ENCODE measurements at regions not wholly inside any gene's neighbourhood (a gene's known extent, or its start where the extent isn't known, plus 50 kb on each side); places are given as distances from the start of the nearest gene placed in this dataset.

DNA sequence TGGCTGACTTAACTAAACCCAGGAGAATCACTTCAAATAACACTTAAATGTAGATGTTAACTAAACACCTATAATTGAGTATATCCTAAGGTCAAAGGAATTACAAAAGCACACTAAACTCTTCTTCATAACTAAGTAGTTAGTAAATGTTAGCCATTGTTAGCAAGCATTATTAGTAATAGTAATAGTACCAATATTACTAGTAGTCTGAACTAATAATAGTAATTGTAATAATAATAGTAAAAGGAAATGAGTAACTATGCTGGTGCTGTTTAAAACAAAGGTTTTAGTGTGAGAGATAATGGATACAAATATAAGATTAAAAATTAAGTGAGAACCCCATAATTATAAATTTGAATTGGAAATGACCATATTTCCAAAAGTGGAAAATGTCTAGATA lies 641.9 kb upstream of the RORB start:
- Mint-ChIP-seq H3K27me3 (ENCODE audit: low read depth) (no peaks in the 10 kb centered on the region), H3K4me3 (no peak overlapping the region), H3K36me3 (ENCODE audit: low read depth) (no peaks in the 10 kb centered on the region), H3K27ac (no peak overlapping the region), H3K9me3 (no peaks in the 10 kb centered on the region), H3K4me1 (ENCODE audit: low read depth) (no peaks in the 10 kb centered on the region)

DNA sequence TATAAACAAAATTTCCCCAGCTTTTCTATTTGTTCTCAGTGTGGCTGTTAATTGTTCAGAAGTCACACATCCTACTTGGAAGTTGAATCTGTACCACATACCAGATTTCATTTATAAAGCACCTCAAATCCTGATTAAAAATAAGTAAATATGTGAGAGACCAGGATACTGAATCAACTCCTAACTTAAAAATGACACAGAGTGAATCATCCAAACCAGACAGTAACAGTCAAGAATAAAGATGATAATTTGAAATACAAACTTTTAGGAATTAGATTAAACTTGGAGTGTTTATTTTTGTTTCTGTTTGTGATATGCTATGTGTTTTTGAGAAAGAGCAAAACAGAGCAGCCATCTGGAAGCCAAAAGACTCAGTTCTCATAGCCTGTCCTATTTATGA lies 633.2 kb upstream of the RORB start:
- no peak overlapping the region for H3K27ac Mint-ChIP-seq
- no peaks in the 10 kb centered on the region for H3K4me1 Mint-ChIP-seq (ENCODE audit: low read depth)
- no peaks in the 10 kb centered on the region for H3K27me3 Mint-ChIP-seq (ENCODE audit: low read depth)
- H3K9me3 Mint-ChIP-seq, result no peaks in the 10 kb centered on the region
- no peak overlapping the region for H3K4me3 Mint-ChIP-seq
- H3K36me3 Mint-ChIP-seq (ENCODE audit: low read depth), result no peaks in the 10 kb centered on the region

DNA sequence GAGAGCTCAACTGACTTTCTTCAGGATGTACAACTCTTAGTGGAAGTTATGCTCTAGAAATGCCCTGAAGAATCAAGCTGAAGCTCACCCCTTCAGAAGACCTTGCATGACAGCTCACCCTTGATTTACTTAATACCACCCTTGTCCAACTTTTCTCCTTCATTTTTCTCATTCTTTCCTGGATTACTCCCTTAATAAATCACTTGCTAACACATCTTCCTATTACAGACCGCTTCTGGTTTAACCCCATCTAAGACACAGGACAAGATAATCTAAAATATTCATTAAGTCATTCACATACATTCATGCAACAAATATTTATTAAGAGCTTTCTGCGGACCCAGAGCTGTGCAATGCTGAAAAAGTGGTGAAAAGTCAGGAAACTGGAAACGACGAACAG lies 630.7 kb upstream of the RORB start:
- Mint-ChIP-seq H3K27ac (no peak overlapping the region), H3K9me3 (no peaks in the 10 kb centered on the region), H3K36me3 (ENCODE audit: low read depth) (no peaks in the 10 kb centered on the region), H3K4me1 (ENCODE audit: low read depth) (no peaks in the 10 kb centered on the region), H3K27me3 (ENCODE audit: low read depth) (no peaks in the 10 kb centered on the region), H3K4me3 (no peak overlapping the region)

DNA sequence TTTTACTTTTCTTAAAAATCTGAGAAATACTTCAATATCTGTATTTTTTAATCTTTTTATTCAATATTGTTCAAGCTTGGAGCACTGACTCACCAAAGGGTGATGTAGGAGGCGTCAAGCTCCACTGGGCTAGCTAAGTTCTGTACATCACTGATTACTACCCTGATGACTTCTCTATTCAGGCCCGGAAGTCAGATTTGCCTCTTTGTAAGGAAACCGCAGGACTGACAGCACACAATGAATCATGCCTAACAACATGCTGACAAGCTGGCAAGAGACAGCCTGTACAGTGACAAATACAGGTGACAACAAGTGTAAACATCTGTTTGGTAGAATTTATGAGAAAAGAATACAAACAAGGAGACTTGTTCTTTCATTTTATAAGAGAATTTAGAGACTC lies 627.9 kb upstream of the RORB start:
- Mint-ChIP-seq H3K27me3 (ENCODE audit: low read depth) (no peaks in the 10 kb centered on the region), H3K9me3 (no peaks in the 10 kb centered on the region), H3K4me3 (no peak overlapping the region), H3K36me3 (ENCODE audit: low read depth) (no peaks in the 10 kb centered on the region), H3K27ac (no peak overlapping the region), H3K4me1 (ENCODE audit: low read depth) (no peaks in the 10 kb centered on the region)

DNA sequence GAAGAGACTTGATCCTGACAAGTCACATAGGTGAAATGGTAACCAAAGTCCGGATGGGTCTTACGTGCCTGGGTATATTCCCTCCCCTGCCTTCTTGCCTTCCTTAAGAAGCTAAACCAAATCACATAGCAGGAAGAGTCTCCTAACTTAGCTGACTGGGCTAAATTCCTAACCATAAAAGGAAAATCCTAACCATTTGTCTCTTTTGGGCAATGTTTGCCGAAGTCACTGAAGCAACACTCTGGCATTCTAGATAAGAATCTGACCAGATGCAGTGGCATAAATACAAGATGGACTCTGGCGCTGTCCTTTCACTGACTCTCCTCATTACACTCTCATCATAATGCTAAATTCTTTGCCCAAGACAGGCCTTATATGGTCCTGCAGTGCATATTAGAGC lies 625.5 kb upstream of the RORB start:
- Mint-ChIP-seq H3K27me3 (ENCODE audit: low read depth) (no peaks in the 10 kb centered on the region), H3K27ac (no peak overlapping the region), H3K9me3 (no peaks in the 10 kb centered on the region), H3K36me3 (ENCODE audit: low read depth) (no peaks in the 10 kb centered on the region), H3K4me1 (ENCODE audit: low read depth) (no peaks in the 10 kb centered on the region), H3K4me3 (no peak overlapping the region)

DNA sequence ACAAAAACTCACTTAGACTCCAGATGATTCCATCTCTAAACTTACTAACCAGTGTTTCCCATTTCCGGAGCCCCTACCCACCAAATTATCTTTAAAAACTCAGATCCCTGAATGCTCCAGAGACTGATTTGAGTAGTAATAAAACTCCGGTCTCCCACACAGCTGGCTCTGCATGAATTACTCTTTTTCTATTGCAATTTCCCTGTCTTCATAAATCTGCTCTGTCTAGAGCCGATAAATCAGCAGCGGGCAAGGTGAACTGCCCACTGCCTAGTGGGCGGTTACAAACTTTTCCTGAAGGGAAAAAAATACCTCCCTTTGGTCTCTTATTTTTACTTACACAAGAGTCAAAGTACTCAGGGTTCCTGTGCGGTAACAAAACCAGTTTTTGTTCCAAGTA lies 624.4 kb upstream of the RORB start:
- no peaks in the 10 kb centered on the region for H3K4me1 Mint-ChIP-seq (ENCODE audit: low read depth)
- no peaks in the 10 kb centered on the region for H3K9me3 Mint-ChIP-seq
- no peaks in the 10 kb centered on the region for H3K36me3 Mint-ChIP-seq (ENCODE audit: low read depth)
- no peaks in the 10 kb centered on the region for H3K27me3 Mint-ChIP-seq (ENCODE audit: low read depth)
- no peak overlapping the region for H3K27ac Mint-ChIP-seq
- H3K4me3 Mint-ChIP-seq, result no peak overlapping the region

DNA sequence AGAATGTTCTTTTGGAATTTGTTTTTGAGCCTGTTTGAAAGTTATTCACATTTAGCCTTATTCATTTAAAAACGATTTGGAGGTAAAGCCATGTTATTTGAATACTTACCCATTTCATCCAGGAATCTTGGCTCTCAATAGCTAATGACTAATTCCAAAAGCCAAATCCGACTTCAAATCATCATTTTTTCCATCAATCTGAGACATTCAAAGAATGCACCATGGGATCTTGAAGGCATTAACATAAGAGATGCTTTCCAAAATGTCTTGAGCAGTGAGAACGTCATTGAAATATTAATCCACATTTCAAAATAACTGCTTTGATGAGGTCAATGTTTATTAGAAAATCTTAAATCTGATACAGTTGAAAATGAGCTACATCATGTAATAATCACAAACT lies 617.0 kb upstream of the RORB start:
- Mint-ChIP-seq H3K27ac (no peak overlapping the region), H3K36me3 (ENCODE audit: low read depth) (no peaks in the 10 kb centered on the region), H3K4me3 (no peak overlapping the region), H3K27me3 (ENCODE audit: low read depth) (no peaks in the 10 kb centered on the region), H3K9me3 (peaks cover 7% of the 10 kb centered on the region), H3K4me1 (ENCODE audit: low read depth) (no peaks in the 10 kb centered on the region)

DNA sequence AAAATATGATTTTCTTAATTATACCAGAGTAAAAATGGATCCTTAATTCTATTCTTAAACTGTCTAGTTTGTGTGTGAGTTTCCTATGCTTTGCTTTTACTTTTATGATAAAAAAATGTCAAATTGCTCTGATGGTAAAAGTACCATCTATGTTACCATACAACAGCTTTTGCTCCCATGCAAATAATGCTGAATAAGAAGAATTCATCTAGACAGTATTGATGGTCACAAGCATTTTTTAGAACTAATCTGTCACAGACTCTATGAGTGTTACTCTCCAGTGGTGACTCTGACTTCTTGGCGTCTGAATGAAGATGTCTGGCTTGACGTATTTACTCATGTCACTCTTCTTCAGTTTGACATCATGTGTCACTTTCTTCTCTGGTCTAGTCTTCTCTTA lies 608.1 kb upstream of the RORB start:
- Mint-ChIP-seq H3K27me3 (ENCODE audit: low read depth) (no peaks in the 10 kb centered on the region), H3K36me3 (ENCODE audit: low read depth) (no peaks in the 10 kb centered on the region), H3K4me3 (no peak overlapping the region), H3K27ac (no peak overlapping the region), H3K4me1 (ENCODE audit: low read depth) (no peaks in the 10 kb centered on the region), H3K9me3 (peaks cover 7% of the 10 kb centered on the region)

DNA sequence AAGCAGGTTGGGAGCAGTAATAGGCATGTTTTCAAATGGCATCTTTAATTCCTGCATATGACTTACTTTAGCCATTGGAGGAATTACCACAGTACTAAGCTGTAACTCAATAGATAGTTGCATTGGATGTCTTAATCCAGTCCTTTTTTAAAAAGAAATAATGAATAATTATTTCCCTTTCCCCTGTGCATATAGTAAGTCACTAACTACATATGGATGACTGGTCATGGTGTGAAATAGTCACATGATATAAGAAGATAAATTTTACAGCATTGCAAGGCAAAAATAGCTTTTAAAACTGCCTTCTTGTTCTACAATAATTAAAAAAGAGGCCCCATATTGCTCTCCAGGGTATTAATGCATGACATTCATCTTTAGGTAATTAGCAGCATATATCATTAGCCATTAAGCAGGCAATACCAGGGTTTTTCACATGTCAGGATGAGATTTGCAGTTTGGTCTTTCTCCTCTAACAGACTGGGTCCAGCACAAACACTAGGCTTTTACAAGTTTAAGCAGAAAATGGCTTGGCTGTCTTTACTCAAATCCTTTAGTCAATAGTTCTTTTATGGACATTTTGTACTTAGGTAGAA lies 606.4 kb upstream of the RORB start:
- H3K4me3 Mint-ChIP-seq, result no peak overlapping the region
- H3K27me3 Mint-ChIP-seq (ENCODE audit: low read depth), result no peaks in the 10 kb centered on the region
- no peaks in the 10 kb centered on the region for H3K4me1 Mint-ChIP-seq (ENCODE audit: low read depth)
- H3K36me3 Mint-ChIP-seq (ENCODE audit: low read depth), result no peaks in the 10 kb centered on the region
- H3K27ac Mint-ChIP-seq, result no peak overlapping the region
- peaks cover 4% of the 10 kb centered on the region for H3K9me3 Mint-ChIP-seq

DNA sequence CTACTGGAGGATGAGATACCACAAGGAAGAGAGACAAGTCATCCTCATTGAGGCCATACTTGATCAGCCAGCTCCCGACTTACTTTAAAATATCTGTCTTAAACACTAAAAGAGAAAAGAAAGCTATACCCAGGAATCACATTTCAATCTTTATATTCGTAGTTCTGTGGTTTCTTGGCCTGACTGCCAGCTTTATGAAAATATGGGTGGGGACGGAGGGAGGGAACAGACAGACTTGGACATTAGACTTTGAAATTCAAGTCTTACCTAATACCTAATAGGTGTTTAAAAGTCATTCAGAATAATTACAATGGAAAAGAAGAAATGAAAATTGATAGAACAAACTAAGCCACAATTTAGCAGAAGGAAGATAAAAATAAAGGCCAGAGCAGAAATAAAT lies 604.8 kb upstream of the RORB start:
- no peaks in the 10 kb centered on the region for H3K4me1 Mint-ChIP-seq (ENCODE audit: low read depth)
- no peak overlapping the region for H3K27ac Mint-ChIP-seq
- no peak overlapping the region for H3K4me3 Mint-ChIP-seq
- H3K36me3 Mint-ChIP-seq (ENCODE audit: low read depth), result no peaks in the 10 kb centered on the region
- H3K27me3 Mint-ChIP-seq (ENCODE audit: low read depth), result no peaks in the 10 kb centered on the region
- peaks cover 12% of the 10 kb centered on the region for H3K9me3 Mint-ChIP-seq

DNA sequence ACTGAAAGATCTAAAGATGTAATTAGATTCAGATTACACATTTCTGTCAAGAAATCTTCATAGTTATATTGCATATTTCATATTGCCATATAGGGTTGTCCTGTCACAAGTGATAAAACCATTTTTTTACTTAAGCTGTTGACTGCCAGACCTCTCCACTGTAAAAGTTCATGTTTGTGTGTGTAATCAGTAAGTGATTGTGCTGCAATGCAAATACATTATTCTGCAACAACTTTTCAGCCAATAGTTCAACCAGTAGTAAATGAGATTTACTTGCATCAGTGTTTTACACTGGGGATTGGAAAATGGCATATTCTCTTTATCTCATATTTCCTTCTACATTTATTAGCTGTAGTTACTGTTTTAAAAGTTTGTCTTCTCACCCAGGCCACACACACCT lies 603.9 kb upstream of the RORB start:
- no peaks in the 10 kb centered on the region for H3K27me3 Mint-ChIP-seq (ENCODE audit: low read depth)
- H3K9me3 Mint-ChIP-seq, result peaks cover 12% of the 10 kb centered on the region
- H3K4me1 Mint-ChIP-seq (ENCODE audit: low read depth), result no peaks in the 10 kb centered on the region
- no peaks in the 10 kb centered on the region for H3K36me3 Mint-ChIP-seq (ENCODE audit: low read depth)
- no peak overlapping the region for H3K27ac Mint-ChIP-seq
- no peak overlapping the region for H3K4me3 Mint-ChIP-seq

DNA sequence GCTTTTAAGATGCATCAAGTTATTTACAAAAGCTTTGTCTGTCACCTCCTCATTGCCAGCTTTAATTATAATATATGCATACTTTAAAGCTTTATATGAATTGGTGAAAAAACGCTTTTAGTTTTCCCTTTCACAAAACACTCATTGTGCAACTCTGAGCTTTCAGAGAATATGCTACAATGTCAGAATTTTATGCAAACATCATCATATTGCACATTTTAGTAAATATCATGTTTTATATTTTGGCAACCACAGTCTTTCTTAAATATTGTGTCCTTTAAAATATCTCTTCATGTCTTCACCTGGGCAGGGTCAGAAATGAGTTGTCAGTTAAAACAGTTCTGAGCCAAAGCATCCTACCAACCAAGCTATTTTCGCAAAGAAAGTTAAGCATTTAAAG lies 601.1 kb upstream of the RORB start:
- H3K27me3 Mint-ChIP-seq (ENCODE audit: low read depth), result no peaks in the 10 kb centered on the region
- H3K27ac Mint-ChIP-seq, result no peak overlapping the region
- no peaks in the 10 kb centered on the region for H3K36me3 Mint-ChIP-seq (ENCODE audit: low read depth)
- H3K9me3 Mint-ChIP-seq, result peaks cover 12% of the 10 kb centered on the region
- no peak overlapping the region for H3K4me3 Mint-ChIP-seq
- H3K4me1 Mint-ChIP-seq (ENCODE audit: low read depth), result no peaks in the 10 kb centered on the region

DNA sequence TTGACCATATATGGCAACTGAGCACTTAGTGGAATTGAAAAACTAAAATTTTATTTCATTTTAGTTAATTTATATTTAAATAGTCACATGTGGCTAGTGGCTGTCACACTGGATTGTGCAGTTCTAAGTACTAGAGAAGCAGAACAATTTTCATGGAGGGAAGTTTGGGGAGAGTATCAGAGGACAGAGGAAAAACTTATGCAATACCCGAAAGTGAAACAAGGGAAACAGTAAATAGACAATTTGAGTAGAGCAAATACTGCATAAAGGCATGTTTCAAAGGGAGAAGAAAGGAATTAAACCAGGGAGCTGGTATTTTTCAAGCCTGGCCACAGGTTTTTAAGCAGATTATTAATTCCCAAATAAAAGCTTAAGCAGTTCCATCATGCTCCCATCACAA lies 590.5 kb upstream of the RORB start:
- Mint-ChIP-seq H3K36me3 (ENCODE audit: low read depth) (no peaks in the 10 kb centered on the region), H3K27ac (no peak overlapping the region), H3K4me3 (no peak overlapping the region), H3K4me1 (ENCODE audit: low read depth) (no peaks in the 10 kb centered on the region), H3K27me3 (ENCODE audit: low read depth) (no peaks in the 10 kb centered on the region), H3K9me3 (no peaks in the 10 kb centered on the region)

DNA sequence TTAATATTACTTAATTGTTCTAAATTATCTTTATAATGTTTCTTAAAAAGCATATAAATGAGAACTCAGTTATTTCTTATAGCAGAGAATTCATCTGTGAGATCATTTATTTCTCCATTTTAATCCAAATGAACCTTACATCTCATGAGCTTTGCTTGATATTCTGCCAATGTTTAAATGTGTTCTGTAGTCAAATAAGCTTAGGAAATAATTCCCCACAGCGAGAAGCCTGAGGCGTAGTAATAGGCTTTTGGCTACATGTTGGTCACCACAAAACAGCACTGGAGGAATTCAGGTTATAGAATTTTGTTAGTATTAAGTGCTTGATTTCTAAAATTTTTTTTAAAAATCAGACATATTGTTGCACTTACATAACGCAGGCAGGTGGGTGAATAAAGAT lies 585.3 kb upstream of the RORB start:
- no peaks in the 10 kb centered on the region for H3K27me3 Mint-ChIP-seq (ENCODE audit: low read depth)
- no peaks in the 10 kb centered on the region for H3K36me3 Mint-ChIP-seq (ENCODE audit: low read depth)
- no peak overlapping the region for H3K4me3 Mint-ChIP-seq
- H3K9me3 Mint-ChIP-seq, result no peaks in the 10 kb centered on the region
- H3K4me1 Mint-ChIP-seq (ENCODE audit: low read depth), result no peaks in the 10 kb centered on the region
- H3K27ac Mint-ChIP-seq, result no peak overlapping the region

DNA sequence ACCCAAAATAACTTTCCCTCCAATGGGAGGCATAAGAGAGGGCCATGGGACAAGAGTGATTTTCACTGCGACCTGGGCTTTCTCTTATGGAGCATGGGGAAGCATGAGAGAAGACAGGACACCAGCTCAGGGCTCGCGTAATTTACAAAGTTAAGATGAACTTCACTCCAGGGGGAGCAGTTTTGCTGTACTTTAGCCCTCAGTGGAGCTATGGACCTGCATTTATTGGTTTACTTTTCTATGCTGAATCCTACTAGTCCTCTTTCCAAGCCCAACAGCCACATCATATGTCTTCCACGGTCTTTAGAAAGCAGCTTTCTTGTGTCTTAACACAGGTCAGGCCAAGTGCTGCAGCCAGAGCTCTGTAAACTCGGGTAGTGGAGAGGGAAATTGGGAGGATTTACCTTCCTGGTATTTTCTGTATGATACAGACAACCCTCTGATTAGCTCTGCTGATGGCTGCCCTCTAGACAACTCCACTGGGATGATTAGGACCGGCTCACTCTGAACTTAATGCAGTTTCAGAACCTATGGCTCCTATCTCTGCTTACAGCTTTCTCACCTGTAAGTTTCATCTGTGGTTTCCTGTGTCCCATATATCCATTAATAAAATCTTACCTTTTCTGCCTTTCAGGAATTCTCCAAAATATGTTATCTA lies 581.0 kb upstream of the RORB start:
- no peaks in the 10 kb centered on the region for H3K27me3 Mint-ChIP-seq (ENCODE audit: low read depth)
- no peak overlapping the region for H3K4me3 Mint-ChIP-seq
- no peaks in the 10 kb centered on the region for H3K36me3 Mint-ChIP-seq (ENCODE audit: low read depth)
- no peaks in the 10 kb centered on the region for H3K9me3 Mint-ChIP-seq
- no peak overlapping the region for H3K27ac Mint-ChIP-seq
- H3K4me1 Mint-ChIP-seq (ENCODE audit: low read depth), result no peaks in the 10 kb centered on the region

DNA sequence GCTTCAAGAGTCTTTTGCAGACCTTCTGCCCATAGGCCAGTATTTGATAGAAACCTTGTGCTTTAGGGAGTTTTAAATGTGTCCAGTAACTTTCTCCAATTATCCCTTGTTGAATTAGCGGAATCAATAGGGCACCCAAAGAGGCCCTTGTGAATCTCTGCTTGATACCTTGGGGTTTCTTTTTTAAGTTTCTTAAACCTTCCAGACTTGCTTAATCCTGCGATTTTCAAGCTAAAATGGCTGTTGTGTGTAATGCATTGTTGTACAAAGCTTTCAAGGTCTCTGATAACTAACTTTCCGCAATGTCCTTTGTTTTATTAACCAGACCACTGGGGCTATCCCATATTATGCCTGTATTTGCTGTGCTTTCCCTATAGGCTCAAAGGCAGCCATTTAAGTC lies 577.4 kb upstream of the RORB start:
- no peaks in the 10 kb centered on the region for H3K36me3 Mint-ChIP-seq (ENCODE audit: low read depth)
- no peaks in the 10 kb centered on the region for H3K4me1 Mint-ChIP-seq (ENCODE audit: low read depth)
- H3K4me3 Mint-ChIP-seq, result no peak overlapping the region
- H3K27me3 Mint-ChIP-seq (ENCODE audit: low read depth), result no peaks in the 10 kb centered on the region
- no peaks in the 10 kb centered on the region for H3K9me3 Mint-ChIP-seq
- no peak overlapping the region for H3K27ac Mint-ChIP-seq

Measured in T-helper 1 cell treated with Interleukin-12 subunit alpha and Interleukin-12 subunit beta and Interleukin-4 antibody, amounts not matched to agents 30 μg/mL and 1 μg/mL, for 36 hours (primary cell).